Ishikawa (cell line): ENCODE measurements at regions not wholly inside any gene's neighbourhood (a gene's known extent, or its start where the extent isn't known, plus 50 kb on each side); places are given as distances from the start of the nearest gene placed in this dataset.

Source experiments
- CREB1 ChIP-seq: IDR thresholded peaks from 2 replicates; pipeline ENCODE4 v1.6.1; 2012; ENCODE audit warnings: low read depth
- EGR1 ChIP-seq: IDR thresholded peaks from 2 replicates; pipeline ENCODE4 v1.6.1; 2012
- EP300 ChIP-seq: IDR thresholded peaks from 2 replicates; pipeline ENCODE4 v1.6.1; 2012; ENCODE audit warnings: borderline replicate concordance
- FOXM1 ChIP-seq: IDR thresholded peaks from 2 replicates; pipeline ENCODE4 v1.6.1; 2012; ENCODE audit warnings: low read depth, borderline replicate concordance
- MAX ChIP-seq: IDR thresholded peaks from 2 replicates; pipeline ENCODE4 v1.6.1; 2012
- NFIC ChIP-seq: IDR thresholded peaks from 2 replicates; pipeline ENCODE4 v1.6.1; 2012
- RAD21 ChIP-seq: IDR thresholded peaks from 2 replicates; pipeline ENCODE4 v1.6.1; 2012; ENCODE audit warnings: low read depth
- REST ChIP-seq: IDR thresholded peaks from 2 replicates; pipeline ENCODE4 v1.6.1; 2012; ENCODE audit warnings: low read depth, mild to moderate bottlenecking
- TAF1 ChIP-seq: IDR thresholded peaks from 2 replicates; pipeline ENCODE4 v1.6.1; 2012; ENCODE audit warnings: low read depth, mild to moderate bottlenecking
- TCF12 ChIP-seq: IDR thresholded peaks from 2 replicates; pipeline ENCODE4 v1.6.1; 2012; ENCODE audit warnings: low read depth
- YY1 ChIP-seq: IDR thresholded peaks from 2 replicates; pipeline ENCODE4 v1.6.1; 2012; ENCODE audit warnings: low read depth

- TF ChIP-seq TAF1: no peak
- TF ChIP-seq EP300: no peak
- TF ChIP-seq NFIC: no peak
- TF ChIP-seq RAD21: no peak
- no peak for TF ChIP-seq MAX
- TF ChIP-seq CREB1: no peak
- TF ChIP-seq EGR1: no peak
- no peak for TF ChIP-seq REST
- TF ChIP-seq TCF12: no peak
- no peak for TF ChIP-seq YY1
- TF ChIP-seq FOXM1: no peak
These were observed 78.9 kb upstream of the ADRA1D start for GRCh38 chr20:4327956-4328355.
